Nephron (organoid): ENCODE measurements at regions not wholly inside any gene's neighbourhood (a gene's known extent, or its start where the extent isn't known, plus 50 kb on each side); places are given as distances from the start of the nearest gene placed in this dataset.

Experiments
- H3K27ac Mint-ChIP-seq, 3 experiments: 2 replicates each; pipeline ENCODE4 v1.8.0; 2020; ENCODE audit warnings: mixed read lengths in 3 of 3, mild to moderate bottlenecking in 2 of 3, moderate library complexity in 1 of 3
- H3K27me3 Mint-ChIP-seq: 2 replicates; pipeline ENCODE4 v1.8.0; 2021; ENCODE audit warnings: low read depth, mild to moderate bottlenecking, moderate library complexity, mixed read lengths
- H3K36me3 Mint-ChIP-seq: 2 replicates; pipeline ENCODE4 v1.8.0; 2020; ENCODE audit warnings: low read depth, mixed read lengths
- H3K4me1 Mint-ChIP-seq: 2 replicates; pipeline ENCODE4 v1.8.0; 2020; ENCODE audit warnings: mixed read lengths
- H3K4me3 Mint-ChIP-seq, 3 experiments: 2 replicates each; pipeline ENCODE4 v1.8.0; 2020; ENCODE audit warnings: mild to moderate bottlenecking in 3 of 3, mixed read lengths in 3 of 3, moderate library complexity in 2 of 3
- H3K9me3 Mint-ChIP-seq: 2 replicates; pipeline ENCODE4 v1.8.0; 2020; ENCODE audit warnings: mixed read lengths
- CTCF ChIP-seq, 3 experiments: fragments of 200-600 bp; sonication (generic); IDR thresholded peaks; one replicate each; pipeline ENCODE4 v1.5.0; 2021; ENCODE audit warnings: antibody characterized with exemption in 3 of 3; ENCODE audit not compliant: unreplicated experiment in 3 of 3

DNA sequence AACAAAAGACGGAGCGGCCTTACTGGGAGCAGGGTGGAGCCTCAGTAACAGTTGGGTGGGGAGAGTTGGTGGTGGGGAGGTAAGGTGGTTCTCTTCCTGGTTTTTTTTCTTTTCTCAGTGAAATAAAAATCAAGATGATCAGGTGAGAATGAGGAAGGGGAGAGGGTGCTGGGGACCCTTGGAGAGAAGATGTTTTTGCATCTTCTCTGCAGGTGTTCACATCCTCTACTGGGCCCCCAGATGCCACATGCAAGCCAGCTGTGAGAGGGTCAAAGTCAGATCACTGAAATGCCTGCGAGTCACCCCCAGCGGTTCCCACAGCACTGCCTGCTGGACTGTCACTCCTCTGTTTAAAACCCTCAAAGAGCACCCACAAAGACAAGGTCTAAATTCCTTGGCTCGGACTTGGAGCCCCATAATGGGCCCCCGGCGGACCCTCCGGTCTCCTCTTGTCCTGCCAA is 69.8 kb upstream of the FHL2 start:
- no peaks in the 10 kb centered on the region for H3K9me3 Mint-ChIP-seq
- peaks cover 10% of the 10 kb centered on the region for H3K27me3 Mint-ChIP-seq
- no peaks in the 10 kb centered on the region for H3K36me3 Mint-ChIP-seq

GRCh38 chr2:105464325-105464724 is 65.5 kb upstream of the FHL2 start:
- TF ChIP-seq CTCF (IDR thresholded peaks at IDR 0.05; ENCODE audit: unreplicated experiment in 3 of 3) = no peak
- Mint-ChIP-seq H3K36me3 (no peaks in the 10 kb centered on the region), H3K27ac (no peak overlapping the region), H3K9me3 (no peaks in the 10 kb centered on the region), H3K4me3 (no peak overlapping the region), H3K4me1 (peaks cover 6% of the 10 kb centered on the region), H3K27me3 (no peaks in the 10 kb centered on the region)

More for the DNA sequence above, 69.8 kb upstream of the FHL2 start:
- peak overlapping the region in 2 of 3 experiments; percentile 91 to 92 for H3K27ac Mint-ChIP-seq
- peaks cover 6% of the 10 kb centered on the region for H3K4me1 Mint-ChIP-seq
- no peak for TF ChIP-seq CTCF (IDR thresholded peaks at IDR 0.05; ENCODE audit: unreplicated experiment in 3 of 3)
- H3K4me3 Mint-ChIP-seq = peak overlapping the region in 1 of 3 experiments; percentile 41

- H3K4me3 Mint-ChIP-seq = no peak overlapping the region
- peaks cover 25% of the 10 kb centered on the region for H3K4me1 Mint-ChIP-seq
- peak overlapping the region in 2 of 3 experiments; percentile 28 to 70 for H3K27ac Mint-ChIP-seq
- H3K36me3 Mint-ChIP-seq = no peaks in the 10 kb centered on the region
- TF ChIP-seq CTCF (IDR thresholded peaks at IDR 0.05; ENCODE audit: unreplicated experiment in 3 of 3) = no peak
- H3K9me3 Mint-ChIP-seq = no peaks in the 10 kb centered on the region
- H3K27me3 Mint-ChIP-seq = no peaks in the 10 kb centered on the region
Observed at GRCh38 chr2:105460048-105460732, 61.3 kb upstream of the FHL2 start.

GRCh38 chr2:105458076-105458475 is 59.2 kb upstream of the FHL2 start:
- no peaks in the 10 kb centered on the region for H3K36me3 Mint-ChIP-seq
- H3K27ac Mint-ChIP-seq = peak overlapping the region in 2 of 3 experiments; percentile 54 to 81
- H3K27me3 Mint-ChIP-seq = peaks cover 4% of the 10 kb centered on the region
- TF ChIP-seq CTCF (IDR thresholded peaks at IDR 0.05; ENCODE audit: unreplicated experiment in 3 of 3) = no peak
- H3K4me3 Mint-ChIP-seq = no peak overlapping the region
- peaks cover 32% of the 10 kb centered on the region for H3K4me1 Mint-ChIP-seq
- H3K9me3 Mint-ChIP-seq = no peaks in the 10 kb centered on the region

DNA sequence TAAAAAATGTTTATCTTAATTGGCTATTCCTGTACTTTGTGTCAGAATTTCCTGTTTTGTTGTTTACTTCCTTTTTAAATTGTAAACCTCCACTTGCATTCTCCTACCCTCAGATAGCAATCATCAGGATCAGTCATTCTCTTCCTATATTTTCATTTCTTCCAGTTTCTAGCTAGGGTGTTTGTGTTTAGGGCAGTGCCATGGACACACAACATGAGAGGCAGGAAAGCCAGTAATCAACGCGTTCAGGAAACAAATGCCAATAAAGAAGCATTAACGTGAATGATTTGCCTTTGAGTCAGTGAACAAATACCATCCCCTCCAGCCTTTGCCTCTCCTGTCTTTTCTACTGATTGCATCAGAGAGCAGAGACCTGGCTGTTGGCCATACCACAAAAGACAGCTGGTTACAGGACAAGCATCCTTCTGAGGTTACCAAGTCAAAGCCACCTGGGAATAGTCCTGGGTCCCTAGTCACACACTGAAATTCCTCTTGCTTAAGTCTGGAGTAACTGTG is 56.7 kb upstream of the FHL2 start:
- H3K4me3 Mint-ChIP-seq = no peak overlapping the region
- no peaks in the 10 kb centered on the region for H3K36me3 Mint-ChIP-seq
- H3K27ac Mint-ChIP-seq = peak overlapping the region; percentile 70 to 83 (median 72)
- peaks cover 35% of the 10 kb centered on the region for H3K4me1 Mint-ChIP-seq
- no peak for TF ChIP-seq CTCF (IDR thresholded peaks at IDR 0.05; ENCODE audit: unreplicated experiment in 3 of 3)
- H3K27me3 Mint-ChIP-seq = peaks cover 4% of the 10 kb centered on the region
- no peaks in the 10 kb centered on the region for H3K9me3 Mint-ChIP-seq
